WTC11 (cell line): ENCODE measurements at regions not wholly inside any gene's neighbourhood (a gene's known extent, or its start where the extent isn't known, plus 50 kb on each side); places are given as distances from the start of the nearest gene placed in this dataset.

Source experiments
- ATAC-seq: fragments of 200-7000 bp; cut with Tn5 transposase; 2 replicates; pipeline ENCODE4 v1.10.0; 2021; ENCODE audit warnings: mild to moderate bottlenecking, moderate library complexity
- CTCF ChIA-PET: fragments of 300-600 bp; sonication (Branson Sonifier 250); formaldehyde crosslinking; loops from one replicate; lab custom pipeline; 2021; ENCODE audit warnings: antibody characterized with exemption; lab: Charles Lee
- POLR2A ChIA-PET: fragments of 350-600 bp; sonication (Branson Sonifier 250); formaldehyde crosslinking; loops from one replicate; lab custom pipeline; 2021; ENCODE audit warnings: antibody characterized with exemption; lab: Charles Lee
- DNase-seq: peaks from one replicate; pipeline ENCODE4 v3.0.0; 2021; ENCODE audit warnings: low spot score
- H3K27ac Mint-ChIP-seq: 2 replicates; pipeline ENCODE4 v1.8.0; 2021; ENCODE audit warnings: mixed read lengths
- H3K27me3 Mint-ChIP-seq: 2 replicates; pipeline ENCODE4 v1.8.0; 2021; ENCODE audit warnings: low read depth, mild to moderate bottlenecking, moderate library complexity, mixed read lengths
- H3K36me3 Mint-ChIP-seq: 2 replicates; pipeline ENCODE4 v1.8.0; 2021; ENCODE audit warnings: mixed read lengths
- H3K4me1 Mint-ChIP-seq: 2 replicates; pipeline ENCODE4 v1.8.0; 2022; ENCODE audit warnings: mixed read lengths
- H3K4me3 Mint-ChIP-seq: 2 replicates; pipeline ENCODE4 v1.8.0; 2021; ENCODE audit warnings: mild to moderate bottlenecking, moderate library complexity, mixed read lengths
- H3K9me3 Mint-ChIP-seq: 2 replicates; pipeline ENCODE4 v1.8.0; 2021; ENCODE audit warnings: mixed read lengths
- ARID4B ChIP-seq: sonication (generic); formaldehyde crosslinking; IDR thresholded peaks from 2 replicates; pipeline ENCODE4 v1.8.0; 2023; ENCODE audit warnings: missing genetic modification reagents, mild to moderate bottlenecking, borderline replicate concordance
- ATF2 ChIP-seq: sonication (generic); formaldehyde crosslinking; IDR thresholded peaks from 2 replicates; pipeline ENCODE4 v1.8.1; 2022; ENCODE audit warnings: low read depth, missing genetic modification reagents, borderline replicate concordance
- E2F4 ChIP-seq: sonication (generic); formaldehyde crosslinking; IDR thresholded peaks from 2 replicates; pipeline ENCODE4 v1.8.1; 2022; ENCODE audit warnings: low read depth, mild to moderate bottlenecking, moderate library complexity, missing genetic modification reagents, borderline replicate concordance
- ESRRA ChIP-seq: sonication (generic); formaldehyde crosslinking; IDR thresholded peaks from 2 replicates; pipeline ENCODE4 v1.8.1; 2022; ENCODE audit warnings: mild to moderate bottlenecking, missing genetic modification reagents, borderline replicate concordance
- FOXK1 ChIP-seq: sonication (generic); formaldehyde crosslinking; IDR thresholded peaks from 2 replicates; pipeline ENCODE4 v1.8.0; 2022; ENCODE audit warnings: mild to moderate bottlenecking, moderate library complexity, missing genetic modification reagents
- IRF2 ChIP-seq: sonication (generic); formaldehyde crosslinking; IDR thresholded peaks from 2 replicates; pipeline ENCODE4 v1.8.0; 2022; ENCODE audit warnings: low read depth, missing genetic modification reagents, borderline replicate concordance
- JAZF1 ChIP-seq: fragments of 250-450 bp; sonication (Bioruptor Pico); IDR thresholded peaks from 2 replicates; pipeline ENCODE4 v1.9.0; 2021; ENCODE audit warnings: moderate library complexity, mild to moderate bottlenecking, inconsistent platforms
- MXD4 ChIP-seq: fragments of 250-450 bp; sonication (Bioruptor Pico); IDR thresholded peaks from 2 replicates; pipeline ENCODE4 v1.8.0; 2021; ENCODE audit warnings: mild to moderate bottlenecking, moderate library complexity, borderline replicate concordance
- MYBL2 ChIP-seq: sonication (generic); formaldehyde crosslinking; IDR thresholded peaks from 2 replicates; pipeline ENCODE4 v1.8.1; 2023; ENCODE audit warnings: mild to moderate bottlenecking, moderate library complexity, missing genetic modification reagents
- NR1H2 ChIP-seq: sonication (generic); formaldehyde crosslinking; IDR thresholded peaks from 2 replicates; pipeline ENCODE4 v1.9.0; 2021; ENCODE audit warnings: mild to moderate bottlenecking, moderate library complexity, missing genetic modification reagents
- SMAD4 ChIP-seq: sonication (generic); formaldehyde crosslinking; IDR thresholded peaks from 2 replicates; pipeline ENCODE4 v1.8.0; 2022; ENCODE audit warnings: mild to moderate bottlenecking, missing genetic modification reagents
- ZNF121 ChIP-seq: sonication (generic); formaldehyde crosslinking; IDR thresholded peaks from 2 replicates; pipeline ENCODE4 v1.8.0; 2023; ENCODE audit warnings: missing genetic modification reagents
- ZNF219 ChIP-seq: sonication (generic); formaldehyde crosslinking; IDR thresholded peaks from 2 replicates; pipeline ENCODE4 v1.8.0; 2023; ENCODE audit warnings: missing genetic modification reagents, mild to moderate bottlenecking, borderline replicate concordance
- ZNF263 ChIP-seq: sonication (generic); formaldehyde crosslinking; IDR thresholded peaks from 2 replicates; pipeline ENCODE4 v1.8.1; 2022; ENCODE audit warnings: low read depth, mild to moderate bottlenecking, moderate library complexity, missing genetic modification reagents
- ZNF317 ChIP-seq: sonication (generic); formaldehyde crosslinking; IDR thresholded peaks from 2 replicates; pipeline ENCODE4 v1.8.1; 2023; ENCODE audit warnings: low read depth, mild to moderate bottlenecking, moderate library complexity, missing genetic modification reagents, borderline replicate concordance
- ZNF416 ChIP-seq: fragments of 250-450 bp; sonication (Bioruptor Pico); IDR thresholded peaks from 2 replicates; pipeline ENCODE4 v1.9.0; 2021; ENCODE audit warnings: mild to moderate bottlenecking, inconsistent platforms
- ZNF423 ChIP-seq: fragments of 250-450 bp; sonication (Bioruptor Pico); IDR thresholded peaks from 2 replicates; pipeline ENCODE4 v2.1.2; 2022; ENCODE audit warnings: mild to moderate bottlenecking, moderate library complexity
- ZNF532 ChIP-seq: fragments of 250-450 bp; sonication (Bioruptor Pico); IDR thresholded peaks from 2 replicates; pipeline ENCODE4 v1.9.0; 2021; ENCODE audit warnings: mild to moderate bottlenecking, borderline replicate concordance

GRCh38 chr12:28746734-28747325 is 402.2 kb upstream of the FAR2 start:
- ChIA-PET POLR2A (no interaction called here), CTCF (no interaction called here)
- Mint-ChIP-seq H3K27me3 (no peaks in the 10 kb centered on the region), H3K9me3 (peaks cover 18% of the 10 kb centered on the region), H3K4me3 (no peak overlapping the region), H3K36me3 (no peaks in the 10 kb centered on the region), H3K4me1 (peaks cover 9% of the 10 kb centered on the region; the same call in 1 of the 2 replicates), H3K27ac (no peak overlapping the region)
- DNase-seq (no peak), ATAC-seq (no peak)
- no peak for TF ChIP-seq NR1H2 (CRISPR knock-in tag)
- TF ChIP-seq ZNF263 = no peak
- no peak for TF ChIP-seq ZNF416 (CRISPR knock-in tag)

- H3K4me1 Mint-ChIP-seq = 0 out of 2 replicates have a peak, but pooled peaks cover 6% of the 10 kb centered on the region
- no peak overlapping the region for H3K4me3 Mint-ChIP-seq
- CTCF ChIA-PET = no interaction called here
- DNase-seq (no peak), ATAC-seq (no peak)
- no peak overlapping the region for H3K27ac Mint-ChIP-seq
- POLR2A ChIA-PET = no interaction called here
- no peak for TF ChIP-seq ZNF532 (CRISPR knock-in tag)
- TF ChIP-seq ZNF121 (CRISPR knock-in tag) = no peak
- no peak for TF ChIP-seq MYBL2 (CRISPR knock-in tag)
- no peak for TF ChIP-seq FOXK1 (CRISPR knock-in tag)
- TF ChIP-seq ZNF423 = no peak
- TF ChIP-seq ARID4B = no peak
- no peak for TF ChIP-seq ATF2
- no peak for TF ChIP-seq SMAD4
- no peak for TF ChIP-seq E2F4 (CRISPR knock-in tag)
- TF ChIP-seq IRF2 (CRISPR knock-in tag) = no peak
- no peak for TF ChIP-seq ZNF219 (CRISPR knock-in tag)
- TF ChIP-seq NR1H2 (CRISPR knock-in tag) = no peak
- no peak for TF ChIP-seq MXD4 (CRISPR knock-in tag)
- TF ChIP-seq ZNF317 = no peak
- TF ChIP-seq JAZF1 (CRISPR knock-in tag) = no peak
- no peak for TF ChIP-seq ESRRA (CRISPR knock-in tag)
- H3K27me3 Mint-ChIP-seq = no peaks in the 10 kb centered on the region
- peaks cover 45% of the 10 kb centered on the region for H3K9me3 Mint-ChIP-seq
- peaks cover 31% of the 10 kb centered on the region for H3K36me3 Mint-ChIP-seq
Measured at GRCh38 chr12:28750946-28751685, 398.0 kb upstream of the FAR2 start.
